Ectodermal cell (in vitro differentiated cells): ENCODE measurements at regions not wholly inside any gene's neighbourhood (a gene's known extent, or its start where the extent isn't known, plus 50 kb on each side); places are given as distances from the start of the nearest gene placed in this dataset.

Experiments used
- H3K27ac ChIP-seq: 2 replicates; pipeline ENCODE4 v1.7.0; 2013; ENCODE audit warnings: mild to moderate bottlenecking, low read depth, low read length; ENCODE audit not compliant: insufficient read depth, poor library complexity, severe bottlenecking
- H3K27me3 ChIP-seq: 2 replicates; pipeline ENCODE4 v1.7.0; 2013; ENCODE audit warnings: mild to moderate bottlenecking, low read length; ENCODE audit not compliant: insufficient read depth, control insufficient read depth, poor library complexity, severe bottlenecking
- H3K36me3 ChIP-seq: one replicate; pipeline ENCODE4 v1.7.0; 2013; ENCODE audit warnings: low read length; ENCODE audit not compliant: control insufficient read depth, insufficient read depth
- H3K4me1 ChIP-seq: one replicate; pipeline ENCODE4 v1.7.0; 2013; ENCODE audit warnings: low read length; ENCODE audit not compliant: control insufficient read depth, insufficient read depth
- H3K4me3 ChIP-seq: 2 replicates; pipeline ENCODE4 v1.7.0; 2013; ENCODE audit warnings: low read depth, low read length, control low read depth; ENCODE audit not compliant: insufficient read depth
- H3K9me3 ChIP-seq: 2 replicates; pipeline ENCODE4 v1.7.0; 2013; ENCODE audit warnings: mild to moderate bottlenecking, low read length, moderate library complexity; ENCODE audit not compliant: control insufficient read depth
- WGBS, 2 experiments: methylation state at CpG; one replicate each; pipeline ENCODE4 v1.1.7; 2013; ENCODE audit warnings: missing lambda C conversion rate in 2 of 2; 5-methylcytosine and 5-hydroxymethylcytosine counted together

- H3K27ac ChIP-seq = no peak overlapping the region
- no peaks in the 10 kb centered on the region for H3K4me1 ChIP-seq
- WGBS, 2 experiments = 94 to 95% methylated on average over 6 of the region's 7 CpGs
- no peaks in the 10 kb centered on the region for H3K9me3 ChIP-seq
- H3K27me3 ChIP-seq = no peaks in the 10 kb centered on the region
- H3K4me3 ChIP-seq = no peak overlapping the region
- no peaks in the 10 kb centered on the region for H3K36me3 ChIP-seq
These were observed 216.3 kb upstream of the CAMK1G start for GRCh38 chr1:209367061-209367772.

DNA sequence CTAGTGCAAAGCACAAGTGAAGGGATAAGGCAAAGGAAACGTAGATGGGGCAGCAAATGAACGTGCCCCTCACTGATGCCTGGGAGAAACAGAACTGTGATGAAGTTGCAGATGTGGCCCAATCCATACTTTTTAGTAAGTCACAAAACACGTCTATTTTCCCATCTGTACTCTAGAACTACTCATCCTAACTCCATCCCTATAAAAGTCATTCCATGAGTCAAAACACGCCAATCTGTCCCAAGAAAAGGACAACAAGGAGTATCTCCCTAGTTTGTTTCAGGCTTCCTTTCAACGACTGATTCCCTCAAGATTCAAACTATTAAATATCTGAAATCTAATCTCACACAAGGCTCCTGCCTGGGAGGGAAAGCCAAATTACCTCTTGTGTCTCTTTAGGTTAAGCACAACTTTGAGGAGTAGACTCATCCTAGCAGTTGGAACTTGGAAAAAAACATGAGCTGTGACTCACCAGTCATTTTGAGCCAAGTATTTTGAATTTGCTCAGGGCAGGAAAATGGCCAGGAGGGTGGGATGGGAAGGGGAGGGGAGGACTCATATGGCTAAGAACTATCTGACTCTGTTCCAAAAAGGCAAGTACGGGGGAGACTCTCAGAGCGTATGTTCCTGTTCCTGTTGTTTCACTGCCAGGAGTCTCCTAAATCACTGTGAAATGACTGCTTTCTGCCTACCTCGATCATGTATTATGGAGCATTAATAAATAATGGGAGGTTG is 214.5 kb upstream of the CAMK1G start:
- Histone ChIP-seq H3K4me3 (no peak overlapping the region), H3K27me3 (no peaks in the 10 kb centered on the region), H3K36me3 (no peaks in the 10 kb centered on the region), H3K27ac (no peak overlapping the region), H3K4me1 (no peaks in the 10 kb centered on the region), H3K9me3 (no peaks in the 10 kb centered on the region)
- WGBS, 2 experiments = 93 to 94% methylated on average over 8 of the region's 8 CpGs

DNA sequence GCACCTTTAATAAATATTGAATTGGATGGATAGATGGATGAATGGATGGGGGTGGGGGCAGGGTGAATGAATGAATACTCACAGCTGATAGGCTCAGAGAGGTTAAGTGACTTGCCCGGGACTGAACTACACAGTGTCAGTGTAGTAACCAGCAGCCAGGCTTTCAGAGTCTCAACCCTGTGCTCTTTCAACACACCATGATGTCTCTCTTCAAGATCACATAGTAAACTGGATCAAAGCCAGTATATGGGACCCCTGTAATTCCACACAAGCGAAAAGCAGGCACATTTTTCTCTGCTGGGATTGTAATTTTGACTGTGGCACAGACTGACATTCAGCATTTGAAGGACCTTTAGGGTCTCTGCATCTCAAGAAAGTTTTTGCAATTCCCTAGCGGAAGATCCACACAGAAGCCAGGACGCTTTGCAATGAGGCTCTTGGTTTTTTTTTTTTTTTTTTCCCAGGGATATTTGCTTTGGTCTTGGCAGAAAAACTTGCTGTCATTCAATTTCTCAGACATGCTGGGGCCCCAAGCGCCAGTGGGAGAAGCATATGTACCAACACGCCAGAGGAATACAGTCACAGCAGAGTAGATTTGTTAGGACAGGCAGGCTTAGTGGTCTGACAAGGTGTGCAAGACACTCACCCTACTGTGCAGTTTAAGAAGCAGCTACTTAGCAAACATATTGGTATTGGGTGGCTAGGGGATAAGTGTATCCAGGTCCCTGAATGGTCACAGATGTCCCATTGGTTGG is 213.1 kb upstream of the CAMK1G start:
- 94 to 95% methylated on average over 6 of the region's 6 CpGs for WGBS, 2 experiments
- H3K4me3 ChIP-seq = no peak overlapping the region
- no peaks in the 10 kb centered on the region for H3K9me3 ChIP-seq

GRCh38 chr1:209375097-209375496 is 208.4 kb upstream of the CAMK1G start:
- WGBS, 2 experiments = 87 to 91% methylated on average over 5 of the region's 5 CpGs
- peaks cover 18% of the 10 kb centered on the region for H3K4me1 ChIP-seq
- no peak overlapping the region for H3K4me3 ChIP-seq
- no peaks in the 10 kb centered on the region for H3K36me3 ChIP-seq
- H3K27me3 ChIP-seq = no peaks in the 10 kb centered on the region
- H3K27ac ChIP-seq = no peak overlapping the region
- no peaks in the 10 kb centered on the region for H3K9me3 ChIP-seq

More for the DNA sequence above, 213.1 kb upstream of the CAMK1G start:
- Histone ChIP-seq H3K27ac (no peak overlapping the region), H3K4me1 (peaks cover 6% of the 10 kb centered on the region), H3K36me3 (no peaks in the 10 kb centered on the region), H3K27me3 (no peaks in the 10 kb centered on the region)

DNA sequence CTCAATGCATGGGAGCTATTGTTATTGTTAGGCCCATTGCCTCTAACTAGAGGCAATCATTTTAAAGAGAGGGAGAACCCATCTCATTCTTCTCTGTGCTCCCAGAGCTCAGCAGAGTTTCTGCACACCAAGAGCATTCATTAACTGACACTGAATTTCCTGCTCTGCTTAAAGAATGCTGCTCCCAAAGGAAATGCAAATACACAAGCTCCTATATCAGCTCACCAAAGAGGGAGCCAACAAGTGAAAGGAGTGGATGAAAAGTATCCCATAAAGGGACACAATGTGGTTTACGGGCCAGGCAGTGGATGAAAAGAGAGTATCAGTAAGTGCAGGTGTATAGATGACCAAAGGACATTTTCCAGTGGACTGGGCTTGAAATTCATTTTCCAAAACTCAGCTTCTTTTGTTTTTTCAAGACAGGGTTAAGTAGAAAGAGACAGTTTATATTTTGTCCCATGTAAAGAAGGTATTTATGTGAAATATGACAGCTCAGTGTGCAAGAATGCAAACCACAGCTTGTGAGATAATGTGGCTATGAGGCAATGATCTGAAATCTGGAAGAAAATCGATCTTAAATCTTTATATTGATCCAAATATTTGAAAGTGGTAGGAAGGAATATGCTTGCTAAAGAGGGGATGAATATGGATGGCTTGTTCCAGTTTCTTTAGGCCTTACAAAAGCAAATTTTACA is 207.7 kb upstream of the CAMK1G start:
- Histone ChIP-seq H3K4me3 (no peak overlapping the region), H3K4me1 (peaks cover 18% of the 10 kb centered on the region), H3K9me3 (no peaks in the 10 kb centered on the region), H3K27me3 (no peaks in the 10 kb centered on the region), H3K27ac (no peak overlapping the region), H3K36me3 (no peaks in the 10 kb centered on the region)
- 52 to 68% methylated on average over 2 of the region's 2 CpGs for WGBS, 2 experiments

GRCh38 chr1:209376774-209377173 is 206.7 kb upstream of the CAMK1G start:
- H3K9me3 ChIP-seq = no peaks in the 10 kb centered on the region
- no peaks in the 10 kb centered on the region for H3K27me3 ChIP-seq
- H3K4me3 ChIP-seq = no peak overlapping the region
- no peaks in the 10 kb centered on the region for H3K36me3 ChIP-seq
- no peak overlapping the region for H3K27ac ChIP-seq
- peaks cover 18% of the 10 kb centered on the region for H3K4me1 ChIP-seq

GRCh38 chr1:209377995-209378394 is 205.5 kb upstream of the CAMK1G start:
- Histone ChIP-seq H3K27me3 (no peaks in the 10 kb centered on the region), H3K4me1 (peaks cover 18% of the 10 kb centered on the region), H3K4me3 (no peak overlapping the region), H3K9me3 (no peaks in the 10 kb centered on the region), H3K27ac (no peak overlapping the region), H3K36me3 (no peaks in the 10 kb centered on the region)
- 92 to 95% methylated on average over 2 of the region's 2 CpGs for WGBS, 2 experiments

DNA sequence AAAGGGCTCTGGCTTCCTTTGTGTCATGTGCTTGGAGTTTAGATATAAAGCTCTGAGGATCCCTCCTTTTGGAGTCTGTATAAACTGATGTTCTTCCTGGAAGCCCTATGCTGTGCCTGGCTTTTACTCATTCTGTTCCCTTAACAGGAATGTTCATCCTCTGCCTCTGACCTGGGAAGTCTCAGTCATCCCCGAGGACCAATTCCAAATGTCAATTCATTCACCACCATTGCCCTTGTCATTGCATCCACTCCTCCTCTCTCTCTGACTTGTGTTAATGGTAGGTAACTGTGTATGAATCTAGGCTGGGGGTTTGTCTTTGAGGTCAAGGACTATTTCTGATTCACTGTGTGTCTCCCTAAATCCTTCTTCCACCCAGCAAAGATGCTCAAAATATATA is 204.2 kb upstream of the CAMK1G start:
- 81 to 100% methylated on average over 1 of the region's 1 CpG for WGBS, 2 experiments
- Histone ChIP-seq H3K27ac (no peak overlapping the region), H3K4me3 (no peak overlapping the region), H3K27me3 (no peaks in the 10 kb centered on the region), H3K4me1 (peaks cover 18% of the 10 kb centered on the region), H3K9me3 (no peaks in the 10 kb centered on the region), H3K36me3 (no peaks in the 10 kb centered on the region)

GRCh38 chr1:209380420-209380819 is 203.1 kb upstream of the CAMK1G start:
- WGBS, 2 experiments = 77 to 83% methylated on average over 1 of the region's 1 CpG
- H3K4me1 ChIP-seq = peaks cover 12% of the 10 kb centered on the region
- no peaks in the 10 kb centered on the region for H3K27me3 ChIP-seq
- no peaks in the 10 kb centered on the region for H3K36me3 ChIP-seq
- no peak overlapping the region for H3K4me3 ChIP-seq
- H3K9me3 ChIP-seq = no peaks in the 10 kb centered on the region
- H3K27ac ChIP-seq = no peak overlapping the region
